Endodermal cell (in vitro differentiated cells): ENCODE measurements at regions not wholly inside any gene's neighbourhood (a gene's known extent, or its start where the extent isn't known, plus 50 kb on each side); places are given as distances from the start of the nearest gene placed in this dataset.

Source experiments
- DNase-seq: peaks from one replicate; pipeline ENCODE4 v3.0.0-alpha.2; 2017
- H3K27ac ChIP-seq: 2 replicates; pipeline ENCODE4 v1.5.1; 2013; ENCODE audit warnings: mild to moderate bottlenecking, low read depth, low read length, moderate library complexity
- H3K27me3 ChIP-seq: 2 replicates; pipeline ENCODE4 v1.6.1; 2013; ENCODE audit warnings: mild to moderate bottlenecking, low read length, moderate library complexity; ENCODE audit not compliant: insufficient read depth, control insufficient read depth, poor library complexity, severe bottlenecking
- H3K36me3 ChIP-seq: 2 replicates; pipeline ENCODE4 v1.7.0; 2013; ENCODE audit warnings: mild to moderate bottlenecking, low read length, moderate library complexity; ENCODE audit not compliant: control insufficient read depth, insufficient read depth
- H3K4me1 ChIP-seq: one replicate; pipeline ENCODE4 v1.7.0; 2013; ENCODE audit warnings: low read length; ENCODE audit not compliant: control insufficient read depth, insufficient read depth
- H3K4me3 ChIP-seq: 2 replicates; pipeline ENCODE4 v1.5.1; 2013; ENCODE audit warnings: mild to moderate bottlenecking, low read length, moderate library complexity
- H3K9ac ChIP-seq: 2 replicates; pipeline ENCODE4 v1.6.1; 2013; ENCODE audit warnings: mild to moderate bottlenecking, low read length, moderate library complexity; ENCODE audit not compliant: poor library complexity, severe bottlenecking; ENCODE audit errors: extremely low read depth
- H3K9me3 ChIP-seq: 2 replicates; pipeline ENCODE4 v1.6.1; 2013; ENCODE audit warnings: mild to moderate bottlenecking, low read length, moderate library complexity; ENCODE audit not compliant: control insufficient read depth
- H3K27ac Mint-ChIP-seq: 2 replicates; pipeline ENCODE4 v1.8.0; 2020; ENCODE audit warnings: mixed read lengths
- H3K27me3 Mint-ChIP-seq: 2 replicates; pipeline ENCODE4 v1.8.0; 2021; ENCODE audit warnings: mild to moderate bottlenecking, mixed read lengths; ENCODE audit not compliant: insufficient read depth
- H3K36me3 Mint-ChIP-seq: 2 replicates; pipeline ENCODE4 v1.8.0; 2020; ENCODE audit warnings: low read depth, mixed read lengths
- H3K4me1 Mint-ChIP-seq: 2 replicates; pipeline ENCODE4 v1.8.0; 2020; ENCODE audit warnings: mixed read lengths
- H3K4me3 Mint-ChIP-seq: 2 replicates; pipeline ENCODE4 v1.8.0; 2020; ENCODE audit warnings: mild to moderate bottlenecking, moderate library complexity, mixed read lengths
- H3K9me3 Mint-ChIP-seq: 2 replicates; pipeline ENCODE4 v1.8.0; 2020; ENCODE audit warnings: mild to moderate bottlenecking, mixed read lengths
- WGBS, 2 experiments: methylation state at CpG; one replicate each; pipeline versions ENCODE4 v1.1.5 to v1.1.7; 2013; ENCODE audit warnings: missing lambda C conversion rate in 2 of 2, mixed read lengths in 1 of 2; ENCODE audit not compliant: insufficient coverage in 1 of 2, insufficient read length in 1 of 2; 5-methylcytosine and 5-hydroxymethylcytosine counted together
- TF ChIP-seq, protein P1 (sequence below): fragments of 200-600 bp; sonication (generic); conservative IDR thresholded peaks from 2 replicates; pipeline ENCODE4 v1.5.0; 2021; ENCODE audit warnings: antibody characterized with exemption, mild to moderate bottlenecking

DNA sequence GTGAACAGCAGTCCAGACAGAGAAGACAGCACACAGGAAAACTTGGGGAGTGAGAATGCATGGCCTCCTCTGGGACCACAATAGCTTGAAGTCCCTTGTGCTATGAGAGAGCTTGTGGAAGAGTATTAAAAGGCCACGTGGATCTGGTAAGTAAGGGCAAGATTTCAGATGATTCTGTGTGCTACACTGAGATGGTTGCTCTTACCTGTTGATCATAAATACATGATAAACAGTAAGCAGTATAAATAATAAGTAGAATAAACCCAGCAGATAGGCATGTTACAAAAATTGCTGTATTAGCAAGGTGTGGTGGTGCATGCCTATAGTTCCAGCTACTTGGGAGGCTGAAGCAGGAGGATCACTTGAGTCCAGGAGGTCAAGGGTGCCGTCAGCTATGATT lies 150.4 kb upstream of the ZC3H11B start:
- Mint-ChIP-seq H3K4me3 (no peak overlapping the region), H3K27me3 (no peaks in the 10 kb centered on the region), H3K36me3 (no peaks in the 10 kb centered on the region), H3K9me3 (no peaks in the 10 kb centered on the region), H3K27ac (no peak overlapping the region), H3K4me1 (no peaks in the 10 kb centered on the region)
- Histone ChIP-seq H3K9me3 (no peaks in the 10 kb centered on the region), H3K27me3 (no peaks in the 10 kb centered on the region), H3K9ac (no peak overlapping the region), H3K27ac (no peak overlapping the region), H3K4me3 (no peak overlapping the region), H3K36me3 (no peaks in the 10 kb centered on the region), H3K4me1 (no peaks in the 10 kb centered on the region)
- TF ChIP-seq, protein P1, sequence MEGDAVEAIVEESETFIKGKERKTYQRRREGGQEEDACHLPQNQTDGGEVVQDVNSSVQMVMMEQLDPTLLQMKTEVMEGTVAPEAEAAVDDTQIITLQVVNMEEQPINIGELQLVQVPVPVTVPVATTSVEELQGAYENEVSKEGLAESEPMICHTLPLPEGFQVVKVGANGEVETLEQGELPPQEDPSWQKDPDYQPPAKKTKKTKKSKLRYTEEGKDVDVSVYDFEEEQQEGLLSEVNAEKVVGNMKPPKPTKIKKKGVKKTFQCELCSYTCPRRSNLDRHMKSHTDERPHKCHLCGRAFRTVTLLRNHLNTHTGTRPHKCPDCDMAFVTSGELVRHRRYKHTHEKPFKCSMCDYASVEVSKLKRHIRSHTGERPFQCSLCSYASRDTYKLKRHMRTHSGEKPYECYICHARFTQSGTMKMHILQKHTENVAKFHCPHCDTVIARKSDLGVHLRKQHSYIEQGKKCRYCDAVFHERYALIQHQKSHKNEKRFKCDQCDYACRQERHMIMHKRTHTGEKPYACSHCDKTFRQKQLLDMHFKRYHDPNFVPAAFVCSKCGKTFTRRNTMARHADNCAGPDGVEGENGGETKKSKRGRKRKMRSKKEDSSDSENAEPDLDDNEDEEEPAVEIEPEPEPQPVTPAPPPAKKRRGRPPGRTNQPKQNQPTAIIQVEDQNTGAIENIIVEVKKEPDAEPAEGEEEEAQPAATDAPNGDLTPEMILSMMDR: no peak
- DNase-seq: no peak
- WGBS, 2 experiments: 91% methylated on average over 2 of the region's 2 CpGs; no CpG with 5 or more reads in 1 of the 2 experiments

DNA sequence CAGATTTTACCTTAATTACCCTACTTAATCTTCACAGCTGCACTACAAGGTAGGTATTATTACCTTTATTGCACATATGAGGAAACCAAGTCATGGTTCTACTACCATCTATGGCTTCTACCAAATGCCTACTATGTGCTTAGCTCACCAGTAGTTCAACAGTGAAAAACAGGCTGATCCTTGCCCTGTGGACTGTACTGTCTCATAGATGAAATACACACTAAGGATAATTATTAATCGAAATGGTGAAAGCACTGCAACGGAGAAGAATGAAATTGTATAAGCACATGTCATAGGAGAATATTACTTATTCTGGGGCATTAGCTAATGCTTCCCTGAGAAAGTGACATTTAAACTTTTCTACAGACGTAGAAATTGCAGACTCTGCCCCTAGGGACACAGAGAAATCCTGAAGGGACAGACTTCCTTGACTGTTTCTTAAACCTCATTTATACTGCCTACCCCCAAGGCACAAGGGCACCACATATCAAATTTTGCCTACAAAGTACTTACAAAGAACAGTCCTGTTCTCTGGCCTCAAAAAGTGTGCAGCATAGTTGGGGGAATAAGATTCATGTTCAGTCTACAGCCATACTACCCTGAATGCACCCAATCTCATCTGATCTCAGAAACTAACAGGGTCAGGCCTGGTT lies 148.4 kb upstream of the ZC3H11B start:
- TF ChIP-seq, protein P1: no peak
- no peak overlapping the region for H3K27ac ChIP-seq
- 86 to 88% methylated on average over 3 of the region's 3 CpGs for WGBS, 2 experiments
- Mint-ChIP-seq H3K27me3 (no peaks in the 10 kb centered on the region), H3K4me3 (no peak overlapping the region), H3K4me1 (no peaks in the 10 kb centered on the region), H3K36me3 (no peaks in the 10 kb centered on the region), H3K9me3 (no peaks in the 10 kb centered on the region), H3K27ac (no peak overlapping the region)
- no peaks in the 10 kb centered on the region for H3K36me3 ChIP-seq
- no peak overlapping the region for H3K9ac ChIP-seq
- H3K4me3 ChIP-seq: no peak overlapping the region
- no peak for DNase-seq
- H3K4me1 ChIP-seq: no peaks in the 10 kb centered on the region
- no peaks in the 10 kb centered on the region for H3K9me3 ChIP-seq
- no peaks in the 10 kb centered on the region for H3K27me3 ChIP-seq

DNA sequence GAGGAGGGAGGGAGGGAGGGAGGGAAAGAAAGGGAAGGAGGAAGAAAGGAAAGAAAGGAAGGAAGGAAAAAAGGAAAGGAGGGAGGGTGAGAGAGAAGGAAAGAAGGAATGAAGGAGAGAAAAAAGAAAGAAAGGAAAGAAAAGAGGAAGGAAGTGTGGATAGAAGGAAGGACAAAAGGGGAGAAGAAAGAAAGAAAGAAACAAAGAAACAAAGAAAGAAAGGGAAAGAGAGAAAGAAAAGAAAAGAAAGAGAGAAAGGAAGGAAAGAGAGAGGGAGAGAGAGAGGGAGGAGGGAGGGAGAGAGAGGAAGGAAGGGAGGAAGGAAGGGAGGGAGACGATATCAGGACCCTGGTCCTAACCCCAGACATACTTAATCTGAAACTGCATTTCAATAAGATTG lies 146.2 kb upstream of the ZC3H11B start:
- TF ChIP-seq, protein P1: no peak
- Mint-ChIP-seq H3K4me1 (no peaks in the 10 kb centered on the region), H3K36me3 (no peaks in the 10 kb centered on the region), H3K9me3 (no peaks in the 10 kb centered on the region), H3K27me3 (no peaks in the 10 kb centered on the region), H3K27ac (no peak overlapping the region), H3K4me3 (no peak overlapping the region)
- Histone ChIP-seq H3K4me1 (no peaks in the 10 kb centered on the region), H3K4me3 (no peak overlapping the region), H3K9me3 (no peaks in the 10 kb centered on the region), H3K27me3 (no peaks in the 10 kb centered on the region), H3K27ac (no peak overlapping the region), H3K36me3 (no peaks in the 10 kb centered on the region), H3K9ac (no peak overlapping the region)
- 71 to 80% methylated on average over 1 of the region's 1 CpG for WGBS, 2 experiments
- no peak for DNase-seq
